ENCODE measurements at regions not wholly inside any gene's neighbourhood (a gene's known extent, or its start where the extent isn't known, plus 50 kb on each side); places are given as distances from the start of the nearest gene placed in this dataset.

GRCh38 chr17:5826384-5826783, 242.1 kb upstream of the NLRP1 start:
- H3K4me3 ChIP-seq (ENCODE audit: control insufficient read depth, low read depth, low read length): no peak overlapping the region
- no peak for TF ChIP-seq CTCF (IDR thresholded peaks at IDR 0.05; ENCODE audit: control insufficient read depth, insufficient read depth, low read depth, low read length, missing control alignments)
- no peak for DNase-seq (ENCODE audit: low read depth)

- no peak for TF ChIP-seq CTCF (IDR thresholded peaks at IDR 0.05; ENCODE audit: control insufficient read depth, insufficient read depth, low read depth, low read length, missing control alignments)
- no peak overlapping the region for H3K4me3 ChIP-seq (ENCODE audit: control insufficient read depth, low read depth, low read length)
- no peak for DNase-seq (ENCODE audit: low read depth)
These were observed 239.3 kb upstream of the WSCD1 start for GRCh38 chr17:5830921-5831320.

- no peak for DNase-seq (ENCODE audit: low read depth)
- H3K4me3 ChIP-seq (ENCODE audit: control insufficient read depth, low read depth, low read length): no peak overlapping the region
- no peak for TF ChIP-seq CTCF (IDR thresholded peaks at IDR 0.05; ENCODE audit: control insufficient read depth, insufficient read depth, low read depth, low read length, missing control alignments)
These were observed 237.3 kb upstream of the WSCD1 start for GRCh38 chr17:5832886-5833285.

- DNase-seq (ENCODE audit: low read depth): no peak
- H3K4me3 ChIP-seq (ENCODE audit: control insufficient read depth, low read depth, low read length): no peak overlapping the region
- no peak for TF ChIP-seq CTCF (IDR thresholded peaks at IDR 0.05; ENCODE audit: control insufficient read depth, insufficient read depth, low read depth, low read length, missing control alignments)
These were observed 233.1 kb upstream of the WSCD1 start for GRCh38 chr17:5837055-5837491.

- TF ChIP-seq CTCF (IDR thresholded peaks at IDR 0.05; ENCODE audit: control insufficient read depth, insufficient read depth, low read depth, low read length, missing control alignments): no peak
- H3K4me3 ChIP-seq (ENCODE audit: control insufficient read depth, low read depth, low read length): no peak overlapping the region
- no peak for DNase-seq (ENCODE audit: low read depth)
These were observed 231.4 kb upstream of the WSCD1 start for GRCh38 chr17:5838661-5839300.

- no peak for DNase-seq (ENCODE audit: low read depth)
- TF ChIP-seq CTCF (IDR thresholded peaks at IDR 0.05; ENCODE audit: control insufficient read depth, insufficient read depth, low read depth, low read length, missing control alignments): no peak
- no peak overlapping the region for H3K4me3 ChIP-seq (ENCODE audit: control insufficient read depth, low read depth, low read length)
These were observed 229.2 kb upstream of the WSCD1 start for GRCh38 chr17:5840811-5841446.
